ENCODE measurements at regions not wholly inside any gene's neighbourhood (a gene's known extent, or its start where the extent isn't known, plus 50 kb on each side); places are given as distances from the start of the nearest gene placed in this dataset.

DNA sequence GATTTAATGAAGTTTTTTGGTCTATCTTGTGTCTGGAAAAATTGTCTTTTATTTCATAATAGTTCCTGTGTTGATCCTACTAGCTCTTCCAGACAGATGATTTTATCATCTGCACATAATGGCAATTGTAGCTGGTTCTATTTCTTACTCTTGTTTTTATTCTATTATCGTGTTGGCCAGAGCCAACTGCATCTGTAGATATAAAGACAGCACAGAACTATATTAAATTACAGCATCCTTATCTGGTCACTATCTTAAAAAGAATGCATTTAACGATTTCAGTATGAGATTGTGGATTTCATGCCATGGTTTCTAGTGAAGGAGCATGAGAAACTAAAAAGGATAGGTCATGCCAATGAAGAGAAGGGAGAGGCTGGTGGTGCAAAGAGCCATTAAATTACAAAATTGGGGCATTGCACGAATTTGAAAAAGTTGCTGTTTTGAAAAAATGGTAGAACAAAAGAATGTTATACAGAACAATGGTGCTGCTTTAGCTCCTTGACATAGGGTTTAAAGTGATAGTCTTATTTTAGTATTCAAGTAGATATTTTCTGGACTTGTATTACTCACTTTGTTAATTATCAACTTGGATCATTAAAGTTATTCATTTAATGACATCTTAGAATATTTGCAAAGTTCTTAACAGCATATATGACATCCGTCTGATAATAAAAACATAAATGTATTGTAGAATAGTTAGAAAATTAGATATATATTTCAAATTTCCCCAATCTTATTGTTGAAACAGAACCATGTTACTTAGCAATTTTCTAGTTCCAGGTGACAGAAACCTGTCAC lies 1250.3 kb downstream of the REEP3 start:
- TF ChIP-seq, protein P1, sequence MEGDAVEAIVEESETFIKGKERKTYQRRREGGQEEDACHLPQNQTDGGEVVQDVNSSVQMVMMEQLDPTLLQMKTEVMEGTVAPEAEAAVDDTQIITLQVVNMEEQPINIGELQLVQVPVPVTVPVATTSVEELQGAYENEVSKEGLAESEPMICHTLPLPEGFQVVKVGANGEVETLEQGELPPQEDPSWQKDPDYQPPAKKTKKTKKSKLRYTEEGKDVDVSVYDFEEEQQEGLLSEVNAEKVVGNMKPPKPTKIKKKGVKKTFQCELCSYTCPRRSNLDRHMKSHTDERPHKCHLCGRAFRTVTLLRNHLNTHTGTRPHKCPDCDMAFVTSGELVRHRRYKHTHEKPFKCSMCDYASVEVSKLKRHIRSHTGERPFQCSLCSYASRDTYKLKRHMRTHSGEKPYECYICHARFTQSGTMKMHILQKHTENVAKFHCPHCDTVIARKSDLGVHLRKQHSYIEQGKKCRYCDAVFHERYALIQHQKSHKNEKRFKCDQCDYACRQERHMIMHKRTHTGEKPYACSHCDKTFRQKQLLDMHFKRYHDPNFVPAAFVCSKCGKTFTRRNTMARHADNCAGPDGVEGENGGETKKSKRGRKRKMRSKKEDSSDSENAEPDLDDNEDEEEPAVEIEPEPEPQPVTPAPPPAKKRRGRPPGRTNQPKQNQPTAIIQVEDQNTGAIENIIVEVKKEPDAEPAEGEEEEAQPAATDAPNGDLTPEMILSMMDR (IDR thresholded peaks at IDR 0.05): no peak
- no peak for TF ChIP-seq POLR2A (IDR thresholded peaks at IDR 0.05)

Data from esophagus squamous epithelium (tissue), 4 donors.